IPS DF 6.9 (cell line): ENCODE measurements at regions not wholly inside any gene's neighbourhood (a gene's known extent, or its start where the extent isn't known, plus 50 kb on each side); places are given as distances from the start of the nearest gene placed in this dataset.
"Not testable (repeated sequence)": the region's sequence is repeated elsewhere in the genome, so short reads cannot be mapped to it uniquely, and the experiment has no call there.

ENCODE experiments used
- DNase-seq: peaks from one replicate; pipeline ENCODE4 v3.0.0-alpha.2; 2013; ENCODE audit warnings: low read depth, low spot score
- H3K27ac ChIP-seq: one replicate; pipeline ENCODE4 v1.5.1; 2013; ENCODE audit warnings: low read length, control low read depth
- H3K27me3 ChIP-seq: 2 replicates; pipeline ENCODE4 v1.6.1; 2013; ENCODE audit warnings: mild to moderate bottlenecking, low read length; ENCODE audit not compliant: control insufficient read depth, insufficient read depth
- H3K36me3 ChIP-seq: 2 replicates; pipeline ENCODE4 v1.6.1; 2013; ENCODE audit warnings: low read length; ENCODE audit not compliant: control insufficient read depth, insufficient read depth
- H3K4me1 ChIP-seq: 2 replicates; pipeline ENCODE4 v1.6.1; 2013; ENCODE audit warnings: low read length; ENCODE audit not compliant: control insufficient read depth, insufficient read depth
- H3K4me3 ChIP-seq: 2 replicates; pipeline ENCODE4 v1.5.1; 2013; ENCODE audit warnings: mild to moderate bottlenecking, low read length
- H3K9me3 ChIP-seq: 2 replicates; pipeline ENCODE4 v1.6.1; 2013; ENCODE audit warnings: low read length, inconsistent platforms; ENCODE audit not compliant: control insufficient read depth, insufficient read depth
- WGBS: extraction: QIAGEN DNeasy Blood & Tissue Kit; methylation state at CpG from one replicate; pipeline ENCODE4 v1.1.7; 2013; ENCODE audit warnings: mixed read lengths, missing lambda C conversion rate; ENCODE audit not compliant: insufficient read length, insufficient coverage; 5-methylcytosine and 5-hydroxymethylcytosine counted together

DNA sequence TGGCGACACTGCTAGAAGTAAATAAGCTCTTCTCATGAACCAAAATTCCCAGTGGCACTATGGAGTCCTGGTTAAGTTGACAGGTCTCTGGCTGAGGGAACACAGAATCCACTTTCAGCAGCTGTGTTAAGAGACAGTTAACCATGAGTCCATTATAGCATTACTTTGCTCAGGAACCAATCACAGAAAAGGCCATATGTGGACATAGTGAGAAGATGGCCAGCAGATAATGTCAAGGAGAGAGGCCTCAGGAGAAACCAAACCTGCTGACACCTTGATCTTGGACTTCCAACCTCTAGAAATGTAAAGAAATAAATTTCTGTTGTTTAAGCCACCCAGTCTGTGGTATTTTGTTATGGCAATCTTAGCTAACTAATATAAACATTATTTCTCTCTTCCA is 88.7 kb upstream of the SPTLC1 start:
- not testable (repeated sequence) for H3K9me3 ChIP-seq, H3K4me3 ChIP-seq, H3K4me1 ChIP-seq, DNase-seq, H3K27me3 ChIP-seq, H3K27ac ChIP-seq, H3K36me3 ChIP-seq
- WGBS = no CpG with 5 or more reads among the region's 1 CpG

DNA sequence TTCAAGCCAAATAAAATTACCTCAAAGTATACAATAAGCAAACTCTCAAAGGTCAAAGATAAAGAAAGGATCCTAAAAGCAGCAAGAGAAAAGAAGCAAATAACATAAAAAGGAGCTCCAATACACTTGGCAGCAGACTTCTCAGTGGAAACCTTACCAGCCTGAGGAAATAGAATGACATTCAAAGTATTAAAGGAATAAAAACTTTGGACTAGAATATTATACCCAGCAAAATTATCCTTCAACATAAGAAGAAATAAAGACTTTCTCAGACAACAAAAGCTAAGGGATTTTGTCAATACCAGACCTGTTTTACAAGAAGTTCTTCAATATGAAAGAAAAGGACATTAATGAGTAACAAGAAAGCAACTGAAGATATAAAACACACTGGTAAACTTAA is 83.0 kb upstream of the SPTLC1 start:
- H3K27me3 ChIP-seq, H3K9me3 ChIP-seq, H3K4me1 ChIP-seq, H3K36me3 ChIP-seq, H3K4me3 ChIP-seq, H3K27ac ChIP-seq, DNase-seq: not testable (repeated sequence)

- Histone ChIP-seq H3K36me3 (no peaks in the 10 kb centered on the region), H3K4me1 (no peaks in the 10 kb centered on the region), H3K27ac (no peak overlapping the region), H3K27me3 (no peaks in the 10 kb centered on the region), H3K9me3 (no peaks in the 10 kb centered on the region), H3K4me3 (no peak overlapping the region)
- WGBS = no CpG with 5 or more reads among the region's 1 CpG
- DNase-seq = no peak
Observed at GRCh38 chr9:92196909-92197308, 81.7 kb upstream of the SPTLC1 start.

DNA sequence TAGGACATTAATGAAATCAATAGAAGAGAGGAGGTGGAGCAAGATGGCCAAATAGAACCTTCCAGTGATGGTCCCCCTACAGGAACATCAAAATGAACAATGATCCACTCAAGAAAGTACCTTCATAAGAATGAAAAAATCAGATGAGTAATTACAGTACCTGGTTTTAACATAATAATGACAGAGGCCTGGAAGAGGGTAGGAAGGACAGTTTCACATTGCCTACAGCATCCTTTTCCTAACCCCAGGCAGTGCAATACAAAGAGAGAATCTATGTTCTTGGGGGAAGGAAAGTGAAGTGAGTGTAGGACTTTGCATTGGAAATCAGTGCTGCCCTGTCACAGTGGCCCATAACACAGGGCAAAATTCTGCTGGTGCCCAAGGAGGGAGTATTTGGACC is 81.2 kb upstream of the SPTLC1 start:
- Histone ChIP-seq H3K27me3 (no peaks in the 10 kb centered on the region), H3K27ac (no peak overlapping the region), H3K36me3 (no peaks in the 10 kb centered on the region), H3K4me1 (no peaks in the 10 kb centered on the region), H3K9me3 (no peaks in the 10 kb centered on the region), H3K4me3 (no peak overlapping the region)
- no peak for DNase-seq

DNA sequence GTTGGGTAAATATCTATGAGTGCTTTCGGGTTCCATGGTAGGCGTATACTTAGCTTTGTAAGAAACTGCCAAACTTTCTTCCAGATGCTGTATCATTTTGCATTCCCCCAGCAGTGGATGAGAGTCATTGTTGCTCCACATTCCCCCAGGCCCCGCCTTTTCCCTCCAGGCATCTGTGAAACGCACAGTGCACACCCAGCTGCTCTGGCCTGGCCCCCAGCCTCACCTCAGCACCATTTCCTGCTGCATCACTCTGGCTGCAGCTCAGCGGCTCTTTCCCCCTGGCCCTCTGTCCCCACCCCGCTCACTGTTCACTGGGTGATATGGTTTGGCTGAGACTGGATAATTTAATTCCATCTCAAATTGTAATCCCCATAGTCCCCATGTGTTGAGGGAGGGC is 76.6 kb upstream of the SPTLC1 start:
- no peak overlapping the region for H3K27ac ChIP-seq
- no peaks in the 10 kb centered on the region for H3K27me3 ChIP-seq
- no peaks in the 10 kb centered on the region for H3K36me3 ChIP-seq
- H3K9me3 ChIP-seq = no peaks in the 10 kb centered on the region
- no peak overlapping the region for H3K4me3 ChIP-seq
- H3K4me1 ChIP-seq = no peaks in the 10 kb centered on the region
- no peak for DNase-seq
- no CpG with 5 or more reads among the region's 6 CpGs for WGBS

GRCh38 chr9:92190536-92190790 is 75.2 kb upstream of the SPTLC1 start:
- Histone ChIP-seq H3K27me3 (no peaks in the 10 kb centered on the region), H3K27ac (no peak overlapping the region), H3K4me3 (no peak overlapping the region), H3K36me3 (no peaks in the 10 kb centered on the region), H3K9me3 (no peaks in the 10 kb centered on the region), H3K4me1 (no peaks in the 10 kb centered on the region)
- no CpG with 5 or more reads among the region's 2 CpGs for WGBS
- DNase-seq = no peak

- DNase-seq = no peak
- Histone ChIP-seq H3K27ac (no peak overlapping the region), H3K27me3 (no peaks in the 10 kb centered on the region), H3K4me1 (no peaks in the 10 kb centered on the region), H3K4me3 (no peak overlapping the region), H3K9me3 (no peaks in the 10 kb centered on the region), H3K36me3 (no peaks in the 10 kb centered on the region)
- WGBS = no CpG with 5 or more reads among the region's 30 CpGs
Observed at GRCh38 chr9:92189782-92190535, 74.7 kb upstream of the SPTLC1 start.

DNA sequence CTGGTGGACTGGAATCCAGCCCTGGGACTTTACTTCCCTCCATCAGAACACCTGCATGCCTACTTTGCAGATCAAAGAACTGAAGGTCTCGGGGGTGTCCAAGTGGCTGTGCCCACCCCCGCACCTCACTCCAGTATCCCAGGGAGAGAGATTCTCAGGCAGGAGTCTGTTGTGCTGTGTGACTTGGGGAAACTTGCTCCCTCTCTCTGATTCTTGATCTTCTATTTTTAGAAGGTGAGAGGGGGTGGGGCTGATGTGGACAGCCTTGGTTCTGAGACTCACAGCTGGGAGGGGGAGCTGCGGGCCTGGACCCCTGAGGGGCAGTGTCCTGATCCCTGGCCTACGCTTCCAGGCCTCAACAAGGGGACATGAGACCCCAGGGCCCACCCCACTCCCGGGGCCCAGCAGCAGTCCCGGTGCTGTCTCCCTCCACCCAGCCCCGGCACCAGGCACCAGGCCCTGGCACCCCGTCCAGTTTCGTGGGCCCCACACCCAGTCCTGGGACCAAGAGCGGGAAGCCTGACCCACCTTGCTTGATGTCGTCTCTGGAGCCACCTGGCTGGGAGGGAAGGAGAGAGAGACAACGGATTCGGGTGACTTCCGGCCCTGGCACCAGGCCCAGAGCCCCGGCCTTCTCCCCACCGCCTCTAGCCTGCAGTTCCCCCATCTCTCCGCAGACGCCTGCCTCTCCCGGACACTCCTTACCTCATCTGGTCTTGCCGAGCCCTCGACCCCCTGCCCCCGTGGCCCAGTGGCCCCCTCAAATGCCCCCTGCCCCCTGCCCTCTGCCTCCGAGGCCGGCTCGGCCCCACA is 74.0 kb upstream of the SPTLC1 start:
- Histone ChIP-seq H3K27me3 (no peaks in the 10 kb centered on the region), H3K4me3 (no peak overlapping the region), H3K4me1 (no peaks in the 10 kb centered on the region), H3K27ac (no peak overlapping the region), H3K9me3 (no peaks in the 10 kb centered on the region), H3K36me3 (no peaks in the 10 kb centered on the region)
- WGBS = no CpG with 5 or more reads among the region's 25 CpGs
- DNase-seq = no peak

DNA sequence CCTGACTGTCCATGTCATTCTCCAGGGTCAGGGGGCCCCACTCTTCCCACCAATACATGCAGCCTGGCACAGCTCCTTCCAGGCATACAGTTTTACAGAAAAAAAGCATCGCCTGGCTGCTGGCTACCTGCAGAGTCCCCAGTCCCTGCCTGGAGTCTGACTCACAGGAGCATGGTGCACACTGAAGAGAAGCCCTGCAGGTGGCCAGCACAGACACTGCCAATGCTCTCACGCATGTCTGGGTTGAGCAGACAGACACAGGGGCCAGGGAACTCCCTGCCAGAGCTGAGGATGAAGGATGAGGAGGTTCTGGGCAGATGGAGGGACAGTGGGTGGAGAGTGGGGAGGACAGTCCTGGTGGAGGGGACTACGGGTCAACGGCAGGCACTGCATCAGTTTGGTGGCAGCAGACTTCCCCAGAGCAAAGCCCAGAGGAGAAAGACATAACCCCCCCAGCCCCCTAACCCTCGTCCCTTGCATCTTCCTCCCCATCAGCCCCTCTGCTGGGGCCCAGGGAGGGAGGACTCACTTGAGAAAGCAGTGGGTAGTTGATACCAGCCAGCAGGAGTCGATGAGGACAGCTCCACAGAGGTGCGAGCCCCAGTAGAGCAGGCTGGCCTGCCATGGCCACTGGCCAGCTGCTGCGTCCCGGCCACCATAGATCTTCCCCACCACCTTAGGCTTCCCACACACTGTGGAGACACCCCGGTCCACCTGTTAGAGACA is 72.9 kb upstream of the SPTLC1 start:
- DNase-seq = no peak

GRCh38 chr9:92187390-92187789 is 72.2 kb upstream of the SPTLC1 start:
- H3K27me3 ChIP-seq = no peaks in the 10 kb centered on the region
- H3K36me3 ChIP-seq = no peaks in the 10 kb centered on the region
- no CpG with 5 or more reads among the region's 3 CpGs for WGBS
- H3K27ac ChIP-seq = no peak overlapping the region
- H3K9me3 ChIP-seq = no peaks in the 10 kb centered on the region
- H3K4me3 ChIP-seq = no peak overlapping the region
- DNase-seq = no peak
- H3K4me1 ChIP-seq = no peaks in the 10 kb centered on the region

More for the DNA sequence above, 72.9 kb upstream of the SPTLC1 start:
- Histone ChIP-seq H3K4me3 (no peak overlapping the region), H3K27ac (no peak overlapping the region), H3K9me3 (no peaks in the 10 kb centered on the region), H3K36me3 (no peaks in the 10 kb centered on the region), H3K4me1 (no peaks in the 10 kb centered on the region), H3K27me3 (no peaks in the 10 kb centered on the region)
- WGBS = no CpG with 5 or more reads among the region's 10 CpGs
